ENCODE measurements at regions not wholly inside any gene's neighbourhood (a gene's known extent, or its start where the extent isn't known, plus 50 kb on each side); places are given as distances from the start of the nearest gene placed in this dataset.
"Not testable (repeated sequence)": the region's sequence is repeated elsewhere in the genome, so short reads cannot be mapped to it uniquely, and the experiment has no call there.

DNA sequence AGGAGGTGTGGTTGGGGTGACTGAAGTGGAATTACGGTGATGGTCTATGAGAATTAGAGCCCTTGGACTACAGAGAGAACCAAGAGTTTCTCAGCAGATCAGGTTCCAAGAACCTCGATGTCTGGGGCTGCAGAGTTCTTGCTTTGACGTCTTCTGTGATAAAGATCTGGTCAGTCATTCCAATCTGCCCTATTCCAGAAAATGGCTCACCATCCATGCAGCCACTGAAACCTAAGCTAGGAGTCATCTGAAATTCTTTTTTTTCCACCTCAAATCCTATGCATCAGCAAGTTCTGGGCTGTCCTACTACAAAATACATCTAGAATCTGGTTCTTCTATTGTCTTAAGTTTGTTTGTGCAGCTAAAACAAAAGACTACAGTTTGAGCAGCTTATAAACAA lies 254.4 kb upstream of the PGRMC2 start:
- no peaks in the 10 kb centered on the region for H3K27me3 ChIP-seq (ENCODE audit: control insufficient read depth in 2 of 2, insufficient read depth in 2 of 2, low read length in 2 of 2)
- H3K4me1 ChIP-seq (ENCODE audit: control insufficient read depth in 2 of 2, insufficient read depth in 2 of 2, low read length in 2 of 2): no peaks in the 10 kb centered on the region
- no peak overlapping the region for H3K4me3 Mint-ChIP-seq
- ATAC-seq (no peak), DNase-seq (no peak)
- no peaks in the 10 kb centered on the region for H3K36me3 ChIP-seq (ENCODE audit: control insufficient read depth in 2 of 3, insufficient read depth in 3 of 3, low read length in 3 of 3)
- no peaks in the 10 kb centered on the region for H3K9me3 ChIP-seq (ENCODE audit: control insufficient read depth in 2 of 3, low read length in 3 of 3)
- H3K36me3 Mint-ChIP-seq: no peaks in the 10 kb centered on the region
- H3K27ac Mint-ChIP-seq: no peak overlapping the region
- peaks cover 0 to 6% (median 0%) of the 10 kb centered on the region in 5 donors for H3K27me3 Mint-ChIP-seq
- POLR2A ChIA-PET: no interaction called here
- no peak overlapping the region for H3K4me3 ChIP-seq (ENCODE audit: low read length)
- H3K9me3 Mint-ChIP-seq: no peaks in the 10 kb centered on the region
- CTCF ChIA-PET: no interaction called here
- intact Hi-C loops (cut with micrococcal nuclease): no loop called here
- H3K27ac ChIP-seq (ENCODE audit: low read depth, low read length): no peak overlapping the region
- peaks cover 0 to 1% (median 0%) of the 10 kb centered on the region in 7 donors for H3K4me1 Mint-ChIP-seq

DNA sequence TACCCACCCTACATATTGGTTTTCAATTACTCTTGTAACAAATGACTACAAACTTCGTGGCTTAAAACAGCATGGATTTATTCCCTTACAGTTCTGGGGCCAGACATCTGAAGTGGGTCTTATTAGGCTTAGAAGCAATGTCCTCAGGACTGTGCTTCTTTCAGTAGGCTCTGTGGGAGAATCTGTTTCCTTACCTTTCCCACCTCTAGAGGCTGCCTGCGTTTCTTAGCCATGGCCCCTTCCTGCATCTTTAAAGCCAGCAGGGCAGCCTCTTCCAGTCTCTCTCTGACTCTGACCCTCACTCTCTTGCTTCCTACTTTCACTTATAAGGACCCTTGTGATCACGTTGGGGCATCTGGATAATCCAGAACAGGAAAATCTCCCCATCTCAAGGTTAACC lies 252.5 kb upstream of the PGRMC2 start:
- ATAC-seq (no peak), DNase-seq (no peak)
- Histone ChIP-seq H3K27ac (ENCODE audit: low read depth, low read length) (no peak overlapping the region), H3K36me3 (ENCODE audit: control insufficient read depth in 2 of 3, insufficient read depth in 3 of 3, low read length in 3 of 3) (no peaks in the 10 kb centered on the region), H3K4me1 (ENCODE audit: control insufficient read depth in 2 of 2, insufficient read depth in 2 of 2, low read length in 2 of 2) (no peaks in the 10 kb centered on the region), H3K4me3 (ENCODE audit: low read length) (no peak overlapping the region), H3K27me3 (ENCODE audit: control insufficient read depth in 2 of 2, insufficient read depth in 2 of 2, low read length in 2 of 2) (no peaks in the 10 kb centered on the region), H3K9me3 (ENCODE audit: control insufficient read depth in 2 of 3, low read length in 3 of 3) (no peaks in the 10 kb centered on the region)
- H3K9me3 Mint-ChIP-seq: no peaks in the 10 kb centered on the region
- intact Hi-C loops (cut with micrococcal nuclease): no loop called here
- CTCF ChIA-PET: no interaction called here
- POLR2A ChIA-PET: no interaction called here
- no peak overlapping the region for H3K27ac Mint-ChIP-seq
- H3K36me3 Mint-ChIP-seq: no peaks in the 10 kb centered on the region
- peaks cover 0 to 11% (median 0%) of the 10 kb centered on the region in 5 donors for H3K27me3 Mint-ChIP-seq
- peaks cover 0 to 1% (median 0%) of the 10 kb centered on the region in 7 donors for H3K4me1 Mint-ChIP-seq
- H3K4me3 Mint-ChIP-seq: no peak overlapping the region

DNA sequence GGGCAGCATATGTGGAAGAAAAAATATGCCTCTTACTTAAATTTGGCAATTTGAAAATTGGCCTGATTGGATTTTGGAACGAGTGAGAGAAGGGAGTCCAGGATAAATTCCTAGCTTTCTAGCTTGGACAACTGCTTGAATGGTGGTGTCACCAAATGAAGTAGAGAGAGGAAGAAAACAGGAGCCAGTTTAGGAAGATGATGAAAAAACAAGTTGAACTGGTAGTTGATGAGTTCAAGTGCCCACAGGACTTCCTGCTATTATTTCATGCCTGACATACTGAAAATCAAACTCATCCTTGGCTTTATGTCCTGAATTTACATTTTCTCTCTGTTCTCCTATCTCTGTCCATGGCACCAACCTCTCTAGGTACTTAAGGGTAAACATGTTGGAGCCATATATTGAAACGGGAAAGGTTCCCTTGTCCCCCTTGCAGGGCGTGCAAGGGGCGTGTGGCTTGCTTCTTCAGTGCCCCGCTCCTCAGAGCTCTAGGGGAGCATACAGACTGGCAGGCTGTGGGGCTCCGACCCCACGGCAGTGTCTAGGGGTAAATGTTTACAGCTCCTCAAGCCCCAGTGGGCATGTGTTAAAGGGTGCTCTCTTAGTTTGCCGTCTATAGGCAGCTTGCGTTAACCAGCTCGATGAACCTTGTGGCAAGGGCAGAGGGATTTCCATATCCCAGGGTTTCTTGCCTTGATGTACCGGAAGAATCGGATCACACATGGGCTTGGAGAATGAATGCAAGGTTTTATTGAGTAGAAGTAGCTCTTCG lies 250.7 kb upstream of the PGRMC2 start:
- intact Hi-C loops (cut with micrococcal nuclease): no loop called here
- H3K36me3 ChIP-seq (ENCODE audit: control insufficient read depth in 2 of 3, insufficient read depth in 3 of 3, low read length in 3 of 3): no peaks in the 10 kb centered on the region
- Mint-ChIP-seq H3K4me3 (no peak overlapping the region), H3K27me3 (peaks cover 0 to 16% (median 5%) of the 10 kb centered on the region in 5 donors), H3K4me1 (peaks cover 0 to 1% (median 0%) of the 10 kb centered on the region in 7 donors), H3K27ac (no peak overlapping the region), H3K9me3 (peaks cover 0 to 2% (median 0%) of the 10 kb centered on the region in 11 donors), H3K36me3 (no peaks in the 10 kb centered on the region)
- no peaks in the 10 kb centered on the region for H3K27me3 ChIP-seq (ENCODE audit: control insufficient read depth in 2 of 2, insufficient read depth in 2 of 2, low read length in 2 of 2)
- ChIA-PET CTCF (no interaction called here), POLR2A (no interaction called here)
- H3K27ac ChIP-seq (ENCODE audit: low read depth, low read length): no peak overlapping the region
- H3K4me1 ChIP-seq (ENCODE audit: control insufficient read depth in 2 of 2, insufficient read depth in 2 of 2, low read length in 2 of 2): no peaks in the 10 kb centered on the region
- no peak overlapping the region for H3K4me3 ChIP-seq (ENCODE audit: low read length)
- DNase-seq (no peak), ATAC-seq (no peak)
- no peaks in the 10 kb centered on the region for H3K9me3 ChIP-seq (ENCODE audit: control insufficient read depth in 2 of 3, low read length in 3 of 3)

DNA sequence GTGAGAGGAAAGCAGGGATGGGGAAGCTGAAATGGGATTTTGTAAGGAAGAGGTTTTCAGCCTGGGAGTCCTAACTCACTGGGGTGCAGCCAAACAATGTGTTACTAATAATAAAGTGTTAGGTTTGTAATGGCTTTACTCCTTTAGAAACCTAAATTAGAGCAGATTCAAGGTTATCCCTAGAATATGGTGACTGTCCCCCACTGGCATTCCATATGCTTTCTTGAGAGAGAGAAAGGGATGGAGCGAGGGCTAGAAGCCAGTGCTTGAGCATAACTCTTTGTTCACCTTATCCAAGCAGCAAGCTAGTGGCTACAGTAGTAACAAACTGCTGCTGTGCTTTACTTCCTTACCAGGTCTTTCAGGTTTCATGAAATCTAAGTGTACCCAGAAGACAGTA lies 249.1 kb upstream of the PGRMC2 start:
- ChIA-PET POLR2A (no interaction called here), CTCF (no interaction called here)
- Mint-ChIP-seq H3K27ac (no peak overlapping the region), H3K9me3 (peaks cover 0 to 2% (median 0%) of the 10 kb centered on the region in 11 donors), H3K4me1 (peaks cover 0 to 1% (median 0%) of the 10 kb centered on the region in 7 donors), H3K36me3 (no peaks in the 10 kb centered on the region), H3K4me3 (no peak overlapping the region), H3K27me3 (peaks cover 0 to 16% (median 5%) of the 10 kb centered on the region in 5 donors)
- ATAC-seq (no peak), DNase-seq (no peak)
- Histone ChIP-seq H3K9me3 (ENCODE audit: control insufficient read depth in 2 of 3, low read length in 3 of 3) (no peaks in the 10 kb centered on the region), H3K4me3 (ENCODE audit: low read length) (no peak overlapping the region), H3K27ac (ENCODE audit: low read depth, low read length) (no peak overlapping the region), H3K27me3 (ENCODE audit: control insufficient read depth in 2 of 2, insufficient read depth in 2 of 2, low read length in 2 of 2) (no peaks in the 10 kb centered on the region), H3K36me3 (ENCODE audit: control insufficient read depth in 2 of 3, insufficient read depth in 3 of 3, low read length in 3 of 3) (no peaks in the 10 kb centered on the region), H3K4me1 (ENCODE audit: control insufficient read depth in 2 of 2, insufficient read depth in 2 of 2, low read length in 2 of 2) (no peaks in the 10 kb centered on the region)
- intact Hi-C loops (cut with micrococcal nuclease): no loop called here

DNA sequence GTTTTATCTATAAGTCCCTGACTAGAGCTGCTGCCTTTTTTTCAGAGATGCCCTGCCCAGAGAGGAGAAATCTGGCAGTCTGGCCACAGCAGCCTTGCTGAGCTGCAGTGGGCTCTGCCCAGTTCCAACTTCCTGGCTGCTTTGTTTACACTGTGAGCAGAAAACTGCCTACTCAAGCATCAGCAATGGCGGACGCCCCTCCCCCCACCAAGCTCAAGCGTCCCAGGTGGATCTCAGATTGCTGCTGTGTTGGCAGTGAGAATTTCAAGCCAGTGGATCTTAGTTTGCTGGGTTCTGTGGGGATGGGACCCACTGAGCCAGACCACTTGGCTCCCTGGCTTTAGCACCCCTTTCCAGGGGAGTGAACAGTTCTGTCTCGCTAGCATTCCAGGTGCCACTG lies 247.9 kb upstream of the PGRMC2 start:
- ATAC-seq; H3K4me3 Mint-ChIP-seq; H3K36me3 ChIP-seq (ENCODE audit: control insufficient read depth in 2 of 3, insufficient read depth in 3 of 3, low read length in 3 of 3); DNase-seq; POLR2A ChIA-PET; H3K4me1 ChIP-seq (ENCODE audit: control insufficient read depth in 2 of 2, insufficient read depth in 2 of 2, low read length in 2 of 2); H3K27ac ChIP-seq (ENCODE audit: low read depth, low read length); H3K9me3 ChIP-seq (ENCODE audit: control insufficient read depth in 2 of 3, low read length in 3 of 3); H3K27me3 ChIP-seq (ENCODE audit: control insufficient read depth in 2 of 2, insufficient read depth in 2 of 2, low read length in 2 of 2); H3K27ac Mint-ChIP-seq; H3K9me3 Mint-ChIP-seq; intact Hi-C loops (cut with micrococcal nuclease); H3K36me3 Mint-ChIP-seq; H3K4me3 ChIP-seq (ENCODE audit: low read length); H3K4me1 Mint-ChIP-seq: not testable (repeated sequence)
- CTCF ChIA-PET: interaction anchor here (0.6 kb wide), 1 partner anchor 14 kb away, joined by 3 read pairs; no protein-coding TSS in a partner anchor
- peaks cover 0 to 16% (median 6%) of the 10 kb centered on the region in 5 donors for H3K27me3 Mint-ChIP-seq

DNA sequence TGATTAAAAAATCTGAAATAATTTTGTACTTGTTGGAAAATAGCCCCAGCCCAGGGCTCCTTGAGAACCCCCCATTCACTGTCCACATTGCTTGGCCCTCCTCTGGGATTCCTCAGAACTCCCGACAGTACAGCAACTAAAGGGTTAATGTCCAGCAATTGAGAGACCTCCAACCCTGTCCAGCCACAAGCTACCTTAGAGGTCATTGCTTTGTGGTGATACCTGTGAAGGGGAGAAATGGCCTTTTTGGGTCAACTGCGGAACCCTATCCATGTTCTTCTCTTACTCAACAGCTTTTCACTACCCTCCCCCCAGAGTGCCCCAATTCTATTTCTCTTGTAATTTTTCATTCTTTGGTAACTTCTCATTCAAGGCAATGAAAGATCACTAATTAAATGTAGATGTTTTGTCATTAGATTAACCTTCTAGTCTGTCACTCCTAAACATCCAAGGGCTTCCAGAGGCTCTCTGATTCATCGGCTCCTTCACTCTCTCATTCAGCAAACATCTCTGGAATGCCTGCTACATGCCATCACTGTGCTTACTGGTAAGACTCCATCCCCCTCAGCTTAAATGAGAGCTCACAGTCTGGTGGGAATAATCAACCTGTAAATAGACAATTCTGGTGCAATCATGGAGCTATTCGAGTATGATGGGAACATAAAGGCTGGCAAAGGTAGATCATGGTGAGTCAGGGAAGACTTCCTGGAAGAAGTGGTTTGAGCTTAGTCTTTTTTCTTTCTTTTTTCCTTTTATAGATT lies 241.4 kb upstream of the PGRMC2 start:
- H3K36me3 ChIP-seq (ENCODE audit: control insufficient read depth in 2 of 3, insufficient read depth in 3 of 3, low read length in 3 of 3): no peaks in the 10 kb centered on the region
- no peak overlapping the region for H3K27ac ChIP-seq (ENCODE audit: low read depth, low read length)
- H3K4me3 ChIP-seq (ENCODE audit: low read length): no peak overlapping the region
- ATAC-seq (no peak), DNase-seq (no peak)
- no peak overlapping the region for H3K4me3 Mint-ChIP-seq
- CTCF ChIA-PET: no interaction called here
- H3K27ac Mint-ChIP-seq: no peak overlapping the region
- H3K27me3 Mint-ChIP-seq: peaks cover 0 to 3% (median 2%) of the 10 kb centered on the region in 5 donors
- H3K4me1 ChIP-seq (ENCODE audit: control insufficient read depth in 2 of 2, insufficient read depth in 2 of 2, low read length in 2 of 2): no peaks in the 10 kb centered on the region
- H3K4me1 Mint-ChIP-seq: peaks cover 0 to 4% (median 0%) of the 10 kb centered on the region in 7 donors
- no peaks in the 10 kb centered on the region for H3K9me3 ChIP-seq (ENCODE audit: control insufficient read depth in 2 of 3, low read length in 3 of 3)
- H3K36me3 Mint-ChIP-seq: no peaks in the 10 kb centered on the region
- POLR2A ChIA-PET: interaction anchor here (0.6 kb wide), 1 partner anchor 8 kb away, joined by 3 read pairs; no protein-coding TSS in a partner anchor
- H3K9me3 Mint-ChIP-seq: no peaks in the 10 kb centered on the region
- no peaks in the 10 kb centered on the region for H3K27me3 ChIP-seq (ENCODE audit: control insufficient read depth in 2 of 2, insufficient read depth in 2 of 2, low read length in 2 of 2)
- intact Hi-C loops (cut with micrococcal nuclease): no loop called here

Measured in naive thymus-derived CD4-positive, alpha-beta T cell (primary cell).